CD4-positive, alpha-beta T cell treated with Interleukin-21 for 1 hour (primary cell): ENCODE measurements at regions not wholly inside any gene's neighbourhood (a gene's known extent, or its start where the extent isn't known, plus 50 kb on each side); places are given as distances from the start of the nearest gene placed in this dataset.
"Not testable (repeated sequence)": the region's sequence is repeated elsewhere in the genome, so short reads cannot be mapped to it uniquely, and the experiment has no call there.

Source experiments
- DNase-seq: peaks from one replicate; pipeline ENCODE4 v3.0.0-alpha.2; 2020

GRCh38 chr9:106060885-106061284 lies 366.5 kb downstream of the TMEM38B start:
- no peak for DNase-seq

- no peak for DNase-seq
Observed at GRCh38 chr9:106062250-106062649, 367.9 kb downstream of the TMEM38B start.

GRCh38 chr9:106065136-106065535 lies 370.8 kb downstream of the TMEM38B start:
- no peak for DNase-seq

GRCh38 chr9:106065579-106066214 lies 371.4 kb downstream of the TMEM38B start:
- DNase-seq: no peak

- DNase-seq: no peak
Observed at GRCh38 chr9:106066940-106067524, 372.7 kb downstream of the TMEM38B start.

GRCh38 chr9:106069241-106069640 lies 374.9 kb downstream of the TMEM38B start:
- no peak for DNase-seq

GRCh38 chr9:106072421-106072820 lies 378.1 kb downstream of the TMEM38B start:
- no peak for DNase-seq

GRCh38 chr9:106074006-106074405 lies 379.7 kb downstream of the TMEM38B start:
- DNase-seq: no peak

GRCh38 chr9:106075236-106075959 lies 381.1 kb downstream of the TMEM38B start:
- no peak for DNase-seq

- no peak for DNase-seq
Observed at GRCh38 chr9:106075960-106076327, 381.6 kb downstream of the TMEM38B start.

GRCh38 chr9:106076711-106077110 lies 382.4 kb downstream of the TMEM38B start:
- DNase-seq: no peak

GRCh38 chr9:106077731-106078130 lies 383.4 kb downstream of the TMEM38B start:
- DNase-seq: no peak

GRCh38 chr9:106082621-106083020 lies 388.3 kb downstream of the TMEM38B start:
- no peak for DNase-seq

GRCh38 chr9:106084702-106085101 lies 390.4 kb downstream of the TMEM38B start:
- DNase-seq: no peak

GRCh38 chr9:106085479-106085878 lies 391.1 kb downstream of the TMEM38B start:
- DNase-seq: no peak

- DNase-seq: no peak
Observed at GRCh38 chr9:106092083-106092482, 397.7 kb downstream of the TMEM38B start.

- no peak for DNase-seq
Observed at GRCh38 chr9:106102821-106103220, 408.5 kb downstream of the TMEM38B start.

GRCh38 chr9:106104887-106105286 lies 410.5 kb downstream of the TMEM38B start:
- DNase-seq: no peak

- no peak for DNase-seq
Observed at GRCh38 chr9:106106396-106106795, 412.1 kb downstream of the TMEM38B start.

GRCh38 chr9:106107716-106108115 lies 413.4 kb downstream of the TMEM38B start:
- no peak for DNase-seq

GRCh38 chr9:106109706-106110105 lies 415.4 kb downstream of the TMEM38B start:
- DNase-seq: not testable (repeated sequence)

GRCh38 chr9:106110483-106110882 lies 416.1 kb downstream of the TMEM38B start:
- no peak for DNase-seq

- no peak for DNase-seq
Observed at GRCh38 chr9:106111039-106111730, 416.8 kb downstream of the TMEM38B start.

- DNase-seq: no peak
Observed at GRCh38 chr9:106112935-106113334, 418.6 kb downstream of the TMEM38B start.
